Left ventricle myocardium inferior (tissue), 1 donor: ENCODE measurements at regions not wholly inside any gene's neighbourhood (a gene's known extent, or its start where the extent isn't known, plus 50 kb on each side); places are given as distances from the start of the nearest gene placed in this dataset.

ENCODE experiments used
- DNase-seq: peaks from one replicate; pipeline ENCODE4 v3.0.0-alpha.2; 2020
- H3K27ac ChIP-seq: fragments of 200-600 bp; replicated peaks from 2 replicates; pipeline ENCODE4 v1.8.0; 2021
- H3K27me3 ChIP-seq: fragments of 200-600 bp; 2 replicates; pipeline ENCODE4 v1.8.0; 2021; ENCODE audit warnings: low read depth
- H3K36me3 ChIP-seq: fragments of 200-600 bp; 2 replicates; pipeline ENCODE4 v1.8.0; 2021
- H3K4me1 ChIP-seq: fragments of 200-600 bp; 2 replicates; pipeline ENCODE4 v1.8.0; 2021
- H3K4me3 ChIP-seq: fragments of 200-600 bp; 2 replicates; pipeline ENCODE4 v1.8.0; 2021; ENCODE audit warnings: mild to moderate bottlenecking, moderate library complexity
- H3K9me3 ChIP-seq: fragments of 200-600 bp; replicated peaks from 2 replicates; pipeline ENCODE4 v1.8.0; 2021
- CTCF ChIP-seq: fragments of 200-600 bp; IDR thresholded peaks from 2 replicates; pipeline ENCODE4 v1.8.0; 2021; ENCODE audit warnings: antibody characterized with exemption, mild to moderate bottlenecking, borderline replicate concordance
- intact Hi-C: fragments of 100-400 bp; cut with micrococcal nuclease; formaldehyde crosslinking; loops from one replicate; pipeline ENCODE4 v1.11.0; 2022
- donor health status: DM: no; HTN: yes; CAD: no; lungs with severe emphysema.

- DNase-seq: no peak
- Histone ChIP-seq H3K4me1 (peaks cover 33% of the 10 kb centered on the region), H3K9me3 (no peaks in the 10 kb centered on the region), H3K36me3 (no peaks in the 10 kb centered on the region), H3K4me3 (no peak overlapping the region), H3K27me3 (no peaks in the 10 kb centered on the region), H3K27ac (no peak overlapping the region)
- no peak for TF ChIP-seq CTCF
- intact Hi-C loops: no loop called here
These were observed 97.8 kb downstream of the KLF12 start for GRCh38 chr13:74036373-74036772.

GRCh38 chr13:74035896-74036295 is 98.3 kb downstream of the KLF12 start:
- H3K4me3 ChIP-seq: no peak overlapping the region
- no peaks in the 10 kb centered on the region for H3K9me3 ChIP-seq
- no peak for TF ChIP-seq CTCF
- no peak overlapping the region for H3K27ac ChIP-seq
- peaks cover 29% of the 10 kb centered on the region for H3K4me1 ChIP-seq
- DNase-seq: no peak
- H3K36me3 ChIP-seq: no peaks in the 10 kb centered on the region
- intact Hi-C loops: no loop called here
- no peaks in the 10 kb centered on the region for H3K27me3 ChIP-seq

- Histone ChIP-seq H3K4me3 (peak overlapping the region; percentile 43), H3K36me3 (no peaks in the 10 kb centered on the region), H3K27me3 (no peaks in the 10 kb centered on the region), H3K4me1 (peaks cover 42% of the 10 kb centered on the region), H3K9me3 (no peaks in the 10 kb centered on the region), H3K27ac (peak overlapping the region; percentile 4)
- intact Hi-C loops: no loop called here
- no peak for DNase-seq
- no peak for TF ChIP-seq CTCF
These were observed 101.9 kb downstream of the KLF12 start for GRCh38 chr13:74032325-74032724.

GRCh38 chr13:74027161-74027779 is 106.9 kb downstream of the KLF12 start:
- H3K27me3 ChIP-seq: no peaks in the 10 kb centered on the region
- H3K27ac ChIP-seq: no peak overlapping the region
- intact Hi-C loops: no loop called here
- H3K4me1 ChIP-seq: peaks cover 56% of the 10 kb centered on the region
- no peak overlapping the region for H3K4me3 ChIP-seq
- DNase-seq: no peak
- no peak for TF ChIP-seq CTCF
- no peaks in the 10 kb centered on the region for H3K9me3 ChIP-seq
- no peaks in the 10 kb centered on the region for H3K36me3 ChIP-seq

GRCh38 chr13:74026753-74027152 is 107.5 kb downstream of the KLF12 start:
- no peak overlapping the region for H3K4me3 ChIP-seq
- H3K4me1 ChIP-seq: peaks cover 54% of the 10 kb centered on the region
- no peaks in the 10 kb centered on the region for H3K36me3 ChIP-seq
- DNase-seq: no peak
- H3K9me3 ChIP-seq: no peaks in the 10 kb centered on the region
- no peaks in the 10 kb centered on the region for H3K27me3 ChIP-seq
- intact Hi-C loops: no loop called here
- no peak for TF ChIP-seq CTCF
- H3K27ac ChIP-seq: no peak overlapping the region
